ENCODE measurements at regions not wholly inside any gene's neighbourhood (a gene's known extent, or its start where the extent isn't known, plus 50 kb on each side); places are given as distances from the start of the nearest gene placed in this dataset.

- no peak for TF ChIP-seq NFIC (IDR thresholded peaks at IDR 0.05)
- TF ChIP-seq, protein P1, sequence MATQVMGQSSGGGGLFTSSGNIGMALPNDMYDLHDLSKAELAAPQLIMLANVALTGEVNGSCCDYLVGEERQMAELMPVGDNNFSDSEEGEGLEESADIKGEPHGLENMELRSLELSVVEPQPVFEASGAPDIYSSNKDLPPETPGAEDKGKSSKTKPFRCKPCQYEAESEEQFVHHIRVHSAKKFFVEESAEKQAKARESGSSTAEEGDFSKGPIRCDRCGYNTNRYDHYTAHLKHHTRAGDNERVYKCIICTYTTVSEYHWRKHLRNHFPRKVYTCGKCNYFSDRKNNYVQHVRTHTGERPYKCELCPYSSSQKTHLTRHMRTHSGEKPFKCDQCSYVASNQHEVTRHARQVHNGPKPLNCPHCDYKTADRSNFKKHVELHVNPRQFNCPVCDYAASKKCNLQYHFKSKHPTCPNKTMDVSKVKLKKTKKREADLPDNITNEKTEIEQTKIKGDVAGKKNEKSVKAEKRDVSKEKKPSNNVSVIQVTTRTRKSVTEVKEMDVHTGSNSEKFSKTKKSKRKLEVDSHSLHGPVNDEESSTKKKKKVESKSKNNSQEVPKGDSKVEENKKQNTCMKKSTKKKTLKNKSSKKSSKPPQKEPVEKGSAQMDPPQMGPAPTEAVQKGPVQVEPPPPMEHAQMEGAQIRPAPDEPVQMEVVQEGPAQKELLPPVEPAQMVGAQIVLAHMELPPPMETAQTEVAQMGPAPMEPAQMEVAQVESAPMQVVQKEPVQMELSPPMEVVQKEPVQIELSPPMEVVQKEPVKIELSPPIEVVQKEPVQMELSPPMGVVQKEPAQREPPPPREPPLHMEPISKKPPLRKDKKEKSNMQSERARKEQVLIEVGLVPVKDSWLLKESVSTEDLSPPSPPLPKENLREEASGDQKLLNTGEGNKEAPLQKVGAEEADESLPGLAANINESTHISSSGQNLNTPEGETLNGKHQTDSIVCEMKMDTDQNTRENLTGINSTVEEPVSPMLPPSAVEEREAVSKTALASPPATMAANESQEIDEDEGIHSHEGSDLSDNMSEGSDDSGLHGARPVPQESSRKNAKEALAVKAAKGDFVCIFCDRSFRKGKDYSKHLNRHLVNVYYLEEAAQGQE (IDR thresholded peaks at IDR 0.05; ENCODE audit: low read depth) = no peak
- no peak for TF ChIP-seq FOXM1 (IDR thresholded peaks at IDR 0.05; ENCODE audit: borderline replicate concordance, low read depth)
- TF ChIP-seq TAF1 (IDR thresholded peaks at IDR 0.05; ENCODE audit: low read depth) = no peak
- TF ChIP-seq, protein P2, sequence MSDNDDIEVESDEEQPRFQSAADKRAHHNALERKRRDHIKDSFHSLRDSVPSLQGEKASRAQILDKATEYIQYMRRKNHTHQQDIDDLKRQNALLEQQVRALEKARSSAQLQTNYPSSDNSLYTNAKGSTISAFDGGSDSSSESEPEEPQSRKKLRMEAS (IDR thresholded peaks at IDR 0.05) = no peak
- TF ChIP-seq EP300 (IDR thresholded peaks at IDR 0.05; ENCODE audit: borderline replicate concordance) = no peak
- TF ChIP-seq YY1 (IDR thresholded peaks at IDR 0.05; ENCODE audit: low read depth) = no peak
- TF ChIP-seq CEBPB (IDR thresholded peaks at IDR 0.05) = no peak
- no peak for TF ChIP-seq TEAD4 (IDR thresholded peaks at IDR 0.05)
- TF ChIP-seq RAD21 (IDR thresholded peaks at IDR 0.05; ENCODE audit: low read depth) = no peak
- TF ChIP-seq USF1 (IDR thresholded peaks at IDR 0.05) = no peak
- TF ChIP-seq TCF12 (IDR thresholded peaks at IDR 0.05; ENCODE audit: low read depth) = no peak
- no peak for TF ChIP-seq ZBTB7A (IDR thresholded peaks at IDR 0.05; ENCODE audit: low read depth)
Measured at GRCh38 chr3:66554178-66554577, 53.4 kb upstream of the LRIG1 start.

Data from Ishikawa (cell line).